ENCODE measurements at regions not wholly inside any gene's neighbourhood (a gene's known extent, or its start where the extent isn't known, plus 50 kb on each side); places are given as distances from the start of the nearest gene placed in this dataset.

DNA sequence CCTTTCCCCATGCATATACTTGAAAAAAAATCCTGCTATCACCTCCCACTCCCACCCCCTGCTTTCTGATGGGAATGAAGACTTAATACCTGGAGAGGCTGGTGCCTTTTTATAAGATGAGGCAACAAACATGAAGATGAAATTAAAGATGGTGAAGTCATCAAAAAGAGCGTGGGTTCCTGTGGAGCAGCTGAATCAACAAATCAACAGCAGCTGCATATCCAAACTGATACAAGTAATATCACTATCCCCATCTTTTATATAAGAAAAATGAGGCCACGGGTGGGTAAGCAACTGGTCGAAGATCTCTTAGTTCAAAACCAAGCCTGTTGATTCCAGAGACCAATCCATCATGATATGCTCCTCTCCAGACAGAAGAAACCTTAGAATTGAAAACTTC is 268.5 kb downstream of the ENC1 start:
- no peak for DNase-seq

- no peak for DNase-seq
Observed at GRCh38 chr5:74371621-74372020, 268.9 kb downstream of the ENC1 start.

- DNase-seq, result no peak
Observed at GRCh38 chr5:74370168-74370567, 270.4 kb downstream of the ENC1 start.

- no peak for DNase-seq
Observed at GRCh38 chr5:74369173-74369572, 271.4 kb downstream of the ENC1 start.

GRCh38 chr5:74367934-74368333 is 272.6 kb downstream of the ENC1 start:
- DNase-seq, result no peak

GRCh38 chr5:74367241-74367733 is 273.2 kb downstream of the ENC1 start:
- no peak for DNase-seq

DNA sequence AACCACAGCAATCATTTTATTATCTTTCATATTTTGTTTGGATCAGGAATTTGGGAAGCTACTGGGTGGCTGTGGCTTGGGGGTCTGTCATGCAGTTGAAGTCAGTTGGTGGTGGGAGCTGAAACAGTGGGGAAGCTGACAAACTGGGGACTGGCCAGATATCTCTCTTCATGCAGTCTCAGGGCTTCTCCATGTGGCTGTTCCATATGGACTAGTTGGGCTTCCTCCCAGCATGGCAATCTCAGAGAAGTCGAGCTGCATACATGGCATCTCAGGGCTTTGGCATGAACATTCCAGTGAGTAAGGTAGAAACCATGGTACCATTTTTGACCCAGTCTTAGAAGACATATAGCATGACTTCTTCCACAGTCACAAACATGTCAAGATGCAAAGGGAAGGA is 274.8 kb downstream of the ENC1 start:
- no peak for DNase-seq

DNA sequence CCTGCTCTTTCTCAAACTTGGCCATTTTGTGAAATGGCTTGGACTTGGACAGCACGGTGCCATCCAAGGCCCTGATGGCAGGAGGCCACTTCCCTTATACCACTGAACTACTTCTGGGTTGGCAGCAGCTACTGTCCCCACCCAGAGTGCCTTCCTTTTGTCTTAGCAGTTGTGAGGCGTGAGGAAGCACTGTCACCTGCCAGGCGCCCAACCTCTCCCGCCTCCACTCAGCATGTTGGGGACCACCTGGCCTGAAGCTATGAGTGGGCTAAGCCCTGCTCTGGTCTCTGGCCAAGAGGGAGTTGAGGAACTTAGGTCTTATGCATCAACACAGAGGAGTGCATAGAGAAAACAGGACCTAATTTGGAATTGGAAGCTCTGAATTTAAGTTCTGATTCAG is 276.0 kb downstream of the ENC1 start:
- no peak for DNase-seq

GRCh38 chr5:74363603-74364205 is 276.8 kb downstream of the ENC1 start:
- no peak for DNase-seq

- no peak for DNase-seq
Observed at GRCh38 chr5:74361406-74362358, 278.8 kb downstream of the ENC1 start.

GRCh38 chr5:74360535-74361210 is 279.9 kb downstream of the ENC1 start:
- DNase-seq, result no peak

- DNase-seq, result no peak
Observed at GRCh38 chr5:74357827-74358226, 282.7 kb downstream of the ENC1 start.

DNA sequence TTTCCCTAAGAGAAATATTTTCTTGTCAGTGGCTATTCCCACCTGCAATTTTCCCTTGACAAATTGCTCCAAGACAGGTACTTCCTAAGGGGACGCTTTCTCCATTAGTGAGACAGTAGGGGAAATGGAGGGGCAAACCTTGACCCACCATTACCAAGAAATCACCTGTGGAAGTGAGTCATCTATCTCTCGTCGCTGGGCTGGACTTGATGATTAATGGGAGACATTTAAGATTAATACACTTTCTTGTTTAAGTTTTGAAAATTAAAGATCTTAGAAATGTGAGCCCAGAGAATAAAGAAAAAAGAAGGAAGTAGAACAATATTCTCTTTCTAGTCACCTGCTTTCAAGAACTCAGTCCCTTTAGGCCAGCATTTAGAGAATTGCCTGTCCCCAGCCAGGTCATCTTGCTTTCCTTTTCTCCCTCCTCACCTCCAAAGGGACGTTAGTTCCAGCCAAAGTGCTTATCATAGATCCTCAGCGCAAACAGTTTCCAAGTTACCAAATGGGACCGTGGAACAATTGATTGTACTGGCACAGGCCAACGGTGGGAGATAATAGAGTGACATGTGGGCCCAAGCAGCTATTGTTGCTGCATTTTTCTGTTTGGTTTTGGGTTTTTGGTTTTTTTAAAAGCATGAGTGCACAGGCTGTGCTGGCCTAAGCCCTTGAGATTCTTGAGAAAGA is 284.4 kb downstream of the ENC1 start:
- no peak for DNase-seq

- DNase-seq, result no peak
Observed at GRCh38 chr5:74355041-74355824, 285.3 kb downstream of the ENC1 start.

DNA sequence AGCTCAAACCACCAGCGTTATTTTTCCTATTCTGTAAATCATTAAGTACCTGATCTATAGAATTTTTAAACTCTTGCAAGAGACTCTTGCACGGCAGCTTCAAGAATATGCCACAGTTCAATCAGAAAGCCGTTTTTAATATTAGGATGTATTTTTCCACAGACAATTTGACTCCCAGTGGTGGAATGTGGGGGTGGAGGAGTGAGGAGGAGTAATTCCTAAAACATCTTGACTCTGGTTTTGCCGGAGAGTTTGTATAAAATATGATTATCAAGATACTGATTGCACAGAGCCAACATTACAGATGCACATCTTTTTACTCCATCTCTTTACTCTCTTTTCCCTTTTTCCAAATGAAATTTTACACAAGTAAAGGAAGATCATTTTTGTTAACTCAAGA is 288.3 kb downstream of the ENC1 start:
- no peak for DNase-seq

- DNase-seq, result no peak
Observed at GRCh38 chr5:74342948-74343682, 297.4 kb downstream of the ENC1 start.

- DNase-seq, result no peak
Observed at GRCh38 chr5:74342182-74342581, 298.3 kb downstream of the ENC1 start.

- no peak for DNase-seq
Observed at GRCh38 chr5:74341221-74341620, 299.3 kb downstream of the ENC1 start.

GRCh38 chr5:74340476-74340875 is 300.1 kb downstream of the ENC1 start:
- DNase-seq, result no peak

- no peak for DNase-seq
Observed at GRCh38 chr5:74337984-74338310, 302.6 kb downstream of the ENC1 start.

DNA sequence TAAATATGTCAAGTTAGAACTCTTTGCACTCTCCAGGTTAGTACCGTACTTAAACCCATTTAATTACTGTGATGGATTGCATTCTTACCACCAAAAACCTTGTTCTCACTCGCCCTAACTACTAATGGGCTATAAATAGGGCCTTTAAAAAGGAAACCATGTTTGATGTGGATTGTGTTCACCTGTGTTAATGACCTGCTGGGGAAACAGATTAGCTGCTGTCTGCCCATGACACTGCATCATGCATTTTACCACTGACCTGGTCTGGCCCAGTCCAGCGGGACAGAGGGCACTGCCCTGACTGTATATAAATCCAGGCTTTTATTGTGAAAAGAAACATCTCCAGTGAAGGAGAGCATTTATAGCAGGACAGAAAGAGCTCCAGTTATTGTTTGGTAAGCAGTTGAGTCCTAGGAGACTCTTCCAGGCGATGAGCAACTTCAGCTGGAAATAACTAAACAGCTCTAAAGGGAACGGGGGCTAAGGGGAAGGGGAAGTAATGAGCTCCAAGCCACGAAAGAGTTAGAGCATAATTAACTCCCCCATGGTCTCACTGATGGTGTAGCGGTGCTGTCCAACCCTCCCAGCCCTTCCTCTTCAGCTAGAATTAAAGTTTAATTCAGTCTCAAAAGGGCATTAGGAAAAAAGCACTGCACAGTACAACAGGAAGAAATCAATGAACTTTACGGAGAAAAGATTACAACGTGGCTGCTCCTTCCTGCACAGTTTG is 303.1 kb downstream of the ENC1 start:
- no peak for DNase-seq
